ENCODE measurements at regions not wholly inside any gene's neighbourhood (a gene's known extent, or its start where the extent isn't known, plus 50 kb on each side); places are given as distances from the start of the nearest gene placed in this dataset.

DNA sequence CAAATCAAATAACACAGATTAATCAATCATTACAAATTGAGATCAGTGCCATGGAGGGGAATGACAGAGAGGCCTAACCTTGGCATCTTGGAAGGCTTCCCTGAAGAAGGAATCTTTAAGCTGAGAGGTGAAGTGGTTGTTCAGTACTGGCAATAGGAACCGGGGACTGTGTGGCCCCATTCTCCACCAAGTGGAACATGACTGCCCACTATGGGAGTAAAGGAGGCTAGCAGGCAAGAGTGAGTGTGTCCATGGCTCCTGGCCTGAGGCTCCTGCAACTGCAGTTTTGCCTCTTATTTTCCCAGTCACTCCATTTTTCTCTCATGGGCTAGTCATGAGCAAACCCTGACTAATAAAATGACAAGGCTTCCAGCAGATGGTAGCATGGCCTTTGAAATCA, 112.2 kb upstream of the GJB5 start:
- intact Hi-C loops (cut with DNase I; ENCODE audit: low total_unique reads): no loop called here
- no peak for DNase-seq
- no peak overlapping the region for H3K27ac ChIP-seq
- no peak for TF ChIP-seq POLR2AphosphoS5 (IDR thresholded peaks at IDR 0.05)
- TF ChIP-seq, protein P1, sequence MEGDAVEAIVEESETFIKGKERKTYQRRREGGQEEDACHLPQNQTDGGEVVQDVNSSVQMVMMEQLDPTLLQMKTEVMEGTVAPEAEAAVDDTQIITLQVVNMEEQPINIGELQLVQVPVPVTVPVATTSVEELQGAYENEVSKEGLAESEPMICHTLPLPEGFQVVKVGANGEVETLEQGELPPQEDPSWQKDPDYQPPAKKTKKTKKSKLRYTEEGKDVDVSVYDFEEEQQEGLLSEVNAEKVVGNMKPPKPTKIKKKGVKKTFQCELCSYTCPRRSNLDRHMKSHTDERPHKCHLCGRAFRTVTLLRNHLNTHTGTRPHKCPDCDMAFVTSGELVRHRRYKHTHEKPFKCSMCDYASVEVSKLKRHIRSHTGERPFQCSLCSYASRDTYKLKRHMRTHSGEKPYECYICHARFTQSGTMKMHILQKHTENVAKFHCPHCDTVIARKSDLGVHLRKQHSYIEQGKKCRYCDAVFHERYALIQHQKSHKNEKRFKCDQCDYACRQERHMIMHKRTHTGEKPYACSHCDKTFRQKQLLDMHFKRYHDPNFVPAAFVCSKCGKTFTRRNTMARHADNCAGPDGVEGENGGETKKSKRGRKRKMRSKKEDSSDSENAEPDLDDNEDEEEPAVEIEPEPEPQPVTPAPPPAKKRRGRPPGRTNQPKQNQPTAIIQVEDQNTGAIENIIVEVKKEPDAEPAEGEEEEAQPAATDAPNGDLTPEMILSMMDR (IDR thresholded peaks at IDR 0.05 in 8 of 11, conservative IDR thresholded peaks at IDR 0.05 in 3 of 11): no peak
- peaks cover 0 to 22% (median 0%) of the 10 kb centered on the region in 7 donors for H3K27me3 ChIP-seq (replicated peaks in 1 of 7)
- no peaks in the 10 kb centered on the region for H3K36me3 ChIP-seq
- H3K9me3 ChIP-seq: no peaks in the 10 kb centered on the region
- H3K4me3 ChIP-seq: no peak overlapping the region
- H3K4me1 ChIP-seq: no peaks in the 10 kb centered on the region
- WGBS, 5 donors: 53 to 75% (median 69%) methylated on average over 1 of the region's 1 CpG

DNA sequence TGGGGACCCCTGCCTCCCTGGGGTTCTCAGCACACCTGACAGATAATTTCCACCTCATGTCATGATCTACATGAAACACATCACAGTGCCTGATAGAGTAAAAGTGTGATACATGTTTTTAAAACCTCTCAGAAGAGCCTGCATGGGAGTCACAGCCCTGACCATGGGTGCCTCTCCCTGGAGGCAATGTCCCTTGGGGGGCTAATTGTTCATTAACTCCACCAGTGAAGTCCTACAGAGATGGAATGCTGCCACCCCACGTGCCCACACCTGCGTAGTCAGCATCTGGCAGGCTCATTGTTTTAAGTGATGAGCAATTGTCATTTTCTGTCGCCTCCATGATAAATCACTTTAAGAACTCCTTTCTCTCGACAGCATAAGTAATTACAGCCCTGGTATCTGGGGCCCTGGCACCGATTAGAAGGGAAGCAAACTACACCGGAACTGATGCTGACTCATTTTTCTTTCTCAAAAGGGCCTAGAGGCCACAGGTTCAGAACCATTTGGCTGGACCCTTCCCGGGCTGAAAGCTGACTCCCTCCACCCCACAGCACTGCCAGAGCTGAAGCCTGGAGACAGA, 109.6 kb upstream of the GJB5 start:
- intact Hi-C loops (cut with DNase I; ENCODE audit: low total_unique reads): no loop called here
- Histone ChIP-seq H3K27ac (no peak overlapping the region), H3K4me1 (no peaks in the 10 kb centered on the region), H3K27me3 (replicated peaks in 1 of 7) (peaks cover 0 to 38% (median 7%) of the 10 kb centered on the region in 7 donors), H3K36me3 (no peaks in the 10 kb centered on the region), H3K4me3 (no peak overlapping the region), H3K9me3 (no peaks in the 10 kb centered on the region)
- WGBS, 5 donors: 11 to 33% (median 32%) methylated on average over 3 to 7 of the region's 7 CpGs
- TF ChIP-seq, protein P1 (IDR thresholded peaks at IDR 0.05 in 8 of 11, conservative IDR thresholded peaks at IDR 0.05 in 3 of 11): no peak
- no peak for TF ChIP-seq POLR2A (IDR thresholded peaks at IDR 0.05)
- TF ChIP-seq POLR2AphosphoS5 (IDR thresholded peaks at IDR 0.05): no peak
- no peak for DNase-seq

DNA sequence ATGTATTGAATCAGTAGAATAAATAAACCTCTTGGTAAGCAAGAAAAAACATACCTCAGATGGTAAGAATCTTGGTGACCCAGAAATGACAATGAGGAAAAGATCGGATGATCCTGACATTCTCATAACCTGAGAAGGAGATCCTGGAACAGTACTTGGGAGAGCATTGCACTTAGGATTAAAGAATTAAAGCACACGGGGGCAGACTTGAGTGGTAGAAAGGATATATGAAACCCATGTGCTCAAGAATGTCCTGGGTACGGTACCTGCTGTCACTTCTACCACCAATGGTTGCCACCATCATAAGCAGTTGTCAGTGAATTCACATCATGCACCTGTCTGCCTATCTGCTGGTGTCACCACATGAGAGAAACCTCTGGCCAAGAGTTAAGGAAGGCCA, 108.9 kb upstream of the GJB5 start:
- DNase-seq: no peak
- TF ChIP-seq POLR2A (IDR thresholded peaks at IDR 0.05) (no peak), POLR2AphosphoS5 (IDR thresholded peaks at IDR 0.05) (no peak)
- TF ChIP-seq, protein P1 (IDR thresholded peaks at IDR 0.05 in 8 of 11, conservative IDR thresholded peaks at IDR 0.05 in 3 of 11): no peak
- H3K4me3 ChIP-seq: no peak overlapping the region
- H3K27me3 ChIP-seq (replicated peaks in 1 of 7): peaks cover 0 to 45% (median 10%) of the 10 kb centered on the region in 7 donors
- no peaks in the 10 kb centered on the region for H3K4me1 ChIP-seq
- intact Hi-C loops (cut with DNase I; ENCODE audit: low total_unique reads): no loop called here
- 65 to 77% (median 72%) methylated on average over 3 of the region's 3 CpGs for WGBS, 5 donors
- no peaks in the 10 kb centered on the region for H3K9me3 ChIP-seq
- H3K36me3 ChIP-seq: no peaks in the 10 kb centered on the region
- no peak overlapping the region for H3K27ac ChIP-seq

DNA sequence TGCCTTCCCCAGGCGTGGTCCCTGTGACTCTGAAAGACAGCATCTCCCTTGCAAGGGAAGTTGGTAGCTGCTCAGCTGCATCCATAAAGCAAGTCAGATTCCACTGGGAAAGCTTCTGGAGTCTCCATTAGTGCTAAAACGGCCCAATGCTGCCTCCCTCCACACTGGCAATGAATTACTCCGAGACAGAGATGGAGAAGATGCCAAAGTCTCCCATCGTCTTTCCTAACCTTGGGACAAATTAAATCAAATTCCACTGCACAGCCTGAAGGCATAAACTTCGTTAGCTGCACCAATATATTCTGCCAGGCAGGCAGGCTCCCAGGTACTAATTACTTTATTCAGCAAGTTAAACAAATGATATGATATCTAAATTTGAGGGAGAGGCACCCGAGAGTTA, 106.3 kb upstream of the GJB5 start:
- DNase-seq: no peak
- 63 to 73% (median 69%) methylated on average over 6 of the region's 6 CpGs for WGBS, 5 donors
- H3K4me1 ChIP-seq: no peaks in the 10 kb centered on the region
- no peaks in the 10 kb centered on the region for H3K36me3 ChIP-seq
- no peak overlapping the region for H3K4me3 ChIP-seq
- H3K27me3 ChIP-seq (replicated peaks in 1 of 7): peaks cover 0 to 69% (median 10%) of the 10 kb centered on the region in 7 donors
- intact Hi-C loops (cut with DNase I; ENCODE audit: low total_unique reads): no loop called here
- TF ChIP-seq POLR2AphosphoS5 (IDR thresholded peaks at IDR 0.05): no peak
- TF ChIP-seq POLR2A (IDR thresholded peaks at IDR 0.05): no peak
- TF ChIP-seq, protein P1 (IDR thresholded peaks at IDR 0.05 in 8 of 11, conservative IDR thresholded peaks at IDR 0.05 in 3 of 11): no peak
- H3K9me3 ChIP-seq: no peaks in the 10 kb centered on the region
- no peak overlapping the region for H3K27ac ChIP-seq
